ENCODE measurements at regions not wholly inside any gene's neighbourhood (a gene's known extent, or its start where the extent isn't known, plus 50 kb on each side); places are given as distances from the start of the nearest gene placed in this dataset.

DNA sequence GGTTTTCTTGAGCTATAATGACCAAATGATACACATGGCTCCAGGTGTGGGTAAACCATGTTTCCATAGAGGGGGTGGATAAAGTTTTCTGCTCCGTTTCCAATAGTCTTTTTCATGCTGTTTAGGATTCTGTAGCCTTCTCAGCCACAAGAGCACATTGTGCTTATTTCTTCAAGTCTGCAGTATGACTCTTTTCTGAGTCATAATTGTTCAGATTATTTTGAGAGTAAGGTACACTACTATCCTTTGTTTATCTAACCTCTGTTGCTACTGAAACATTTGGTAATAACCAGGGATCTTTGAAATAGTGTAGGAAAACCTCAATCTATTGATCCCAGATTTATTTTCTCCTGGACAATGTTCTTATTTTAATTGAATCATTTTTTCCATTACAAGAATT is 247.9 kb upstream of the BMP2 start:
- no peaks in the 10 kb centered on the region for H3K36me3 ChIP-seq
- WGBS, 2 donors, result 71 to 73% methylated on average over 1 of the region's 1 CpG
- ATAC-seq (ENCODE audit: low FRiP score in 2 of 2) (no peak), DNase-seq (no peak)
- no peaks in the 10 kb centered on the region for H3K4me1 ChIP-seq
- H3K27me3 ChIP-seq, result no peaks in the 10 kb centered on the region
- H3K9me3 ChIP-seq, result peaks cover 0 to 6% (median 0%) of the 10 kb centered on the region in 4 donors
- no peak for TF ChIP-seq CTCF (IDR thresholded peaks at IDR 0.05)
- no peak for TF ChIP-seq POLR2AphosphoS5 (IDR thresholded peaks at IDR 0.05)
- no peak for TF ChIP-seq POLR2A (IDR thresholded peaks at IDR 0.05)
- no peak for TF ChIP-seq EP300 (IDR thresholded peaks at IDR 0.05)
- H3K27ac ChIP-seq, result no peak overlapping the region
- no peak overlapping the region for H3K4me3 ChIP-seq

- Histone ChIP-seq H3K27me3 (no peaks in the 10 kb centered on the region), H3K4me3 (no peak overlapping the region), H3K4me1 (no peaks in the 10 kb centered on the region), H3K9me3 (no peaks in the 10 kb centered on the region), H3K27ac (no peak overlapping the region), H3K36me3 (no peaks in the 10 kb centered on the region)
- WGBS, 2 donors, result 12 to 15% methylated on average over 1 of the region's 1 CpG
- DNase-seq (no peak), ATAC-seq (ENCODE audit: low FRiP score in 2 of 2) (no peak)
- no peak for TF ChIP-seq EP300 (IDR thresholded peaks at IDR 0.05)
- no peak for TF ChIP-seq POLR2AphosphoS5 (IDR thresholded peaks at IDR 0.05)
- TF ChIP-seq POLR2A (IDR thresholded peaks at IDR 0.05), result no peak
- TF ChIP-seq CTCF (IDR thresholded peaks at IDR 0.05), result no peak
Observed at GRCh38 chr20:6515261-6515660, 252.2 kb upstream of the BMP2 start.

- DNase-seq (no peak), ATAC-seq (ENCODE audit: low FRiP score in 2 of 2) (no peak)
- Histone ChIP-seq H3K27me3 (no peaks in the 10 kb centered on the region), H3K4me1 (no peaks in the 10 kb centered on the region), H3K27ac (no peak overlapping the region), H3K36me3 (no peaks in the 10 kb centered on the region), H3K9me3 (no peaks in the 10 kb centered on the region), H3K4me3 (no peak overlapping the region)
- 76 to 78% methylated on average over 6 of the region's 6 CpGs for WGBS, 2 donors
- no peak for TF ChIP-seq POLR2A (IDR thresholded peaks at IDR 0.05)
Observed at GRCh38 chr20:6513599-6513998, 253.9 kb upstream of the BMP2 start.

- ATAC-seq (ENCODE audit: low FRiP score in 2 of 2) (no peak), DNase-seq (no peak)
- Histone ChIP-seq H3K27me3 (no peaks in the 10 kb centered on the region), H3K4me1 (no peaks in the 10 kb centered on the region), H3K9me3 (no peaks in the 10 kb centered on the region), H3K27ac (no peak overlapping the region), H3K4me3 (no peak overlapping the region), H3K36me3 (no peaks in the 10 kb centered on the region)
- TF ChIP-seq POLR2A (IDR thresholded peaks at IDR 0.05) (no peak), POLR2AphosphoS5 (IDR thresholded peaks at IDR 0.05) (no peak), EP300 (IDR thresholded peaks at IDR 0.05) (no peak), CTCF (IDR thresholded peaks at IDR 0.05) (no peak)
- WGBS, 2 donors, result 58 to 88% methylated on average over 1 of the region's 1 CpG
Observed at GRCh38 chr20:6509374-6509773, 258.1 kb upstream of the BMP2 start.

DNA sequence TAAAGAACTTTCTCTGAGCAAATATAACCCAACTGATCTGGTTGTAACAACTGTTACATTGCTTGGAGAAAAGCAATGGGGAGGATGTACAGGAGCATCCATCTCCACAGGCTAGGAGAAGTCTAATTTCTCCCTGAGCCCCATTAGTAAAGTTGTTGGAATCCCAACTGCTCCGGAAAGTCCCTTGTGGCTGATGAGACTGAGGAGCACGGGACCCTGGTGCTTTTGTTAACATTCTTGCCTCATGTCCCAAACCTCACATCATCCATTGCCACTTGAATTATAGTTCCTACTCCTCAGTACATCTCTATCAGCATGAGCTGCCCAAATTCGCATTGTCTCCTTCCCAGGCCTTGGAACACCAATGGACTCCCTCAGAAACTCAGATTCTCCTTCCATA is 260.6 kb upstream of the BMP2 start:
- ATAC-seq (ENCODE audit: low FRiP score in 2 of 2) (no peak), DNase-seq (no peak)
- H3K27ac ChIP-seq, result no peak overlapping the region
- TF ChIP-seq POLR2AphosphoS5 (IDR thresholded peaks at IDR 0.05), result no peak
- TF ChIP-seq EP300 (IDR thresholded peaks at IDR 0.05), result no peak
- no peak for TF ChIP-seq POLR2A (IDR thresholded peaks at IDR 0.05)
- no peak for TF ChIP-seq CTCF (IDR thresholded peaks at IDR 0.05)
- H3K4me1 ChIP-seq, result no peaks in the 10 kb centered on the region
- no peaks in the 10 kb centered on the region for H3K27me3 ChIP-seq
- H3K9me3 ChIP-seq, result no peaks in the 10 kb centered on the region
- 49 to 85% methylated on average over 3 of the region's 3 CpGs for WGBS, 2 donors
- H3K4me3 ChIP-seq, result no peak overlapping the region
- no peaks in the 10 kb centered on the region for H3K36me3 ChIP-seq

All from upper lobe of left lung (tissue), 6 donors.